HEK293 (cell line): ENCODE measurements at regions not wholly inside any gene's neighbourhood (a gene's known extent, or its start where the extent isn't known, plus 50 kb on each side); places are given as distances from the start of the nearest gene placed in this dataset.

Source experiments
- HOXA7 ChIP-seq: sonication (generic); formaldehyde crosslinking; IDR thresholded peaks from 2 replicates; pipeline ENCODE4 v1.8.1; 2022; ENCODE audit warnings: missing genetic modification reagents, borderline replicate concordance
- YY1 ChIP-seq: fragments of 450-650 bp; formaldehyde crosslinking; IDR thresholded peaks from 2 replicates; pipeline ENCODE4 v1.5.1; 2018; ENCODE audit warnings: missing biosample characterization, missing genetic modification characterization
- ZBTB20 ChIP-seq: fragments of 450-650 bp; formaldehyde crosslinking; IDR thresholded peaks from 2 replicates; pipeline ENCODE4 v1.5.1; 2016; ENCODE audit warnings: missing biosample characterization, missing genetic modification characterization
- ZNF24 ChIP-seq: fragments of 450-650 bp; formaldehyde crosslinking; IDR thresholded peaks from 2 replicates; pipeline ENCODE4 v1.5.1; 2016; ENCODE audit warnings: missing biosample characterization, missing genetic modification characterization
- ZNF501 ChIP-seq: fragments of 450-650 bp; formaldehyde crosslinking; IDR thresholded peaks from 2 replicates; pipeline ENCODE4 v1.5.1; 2016; ENCODE audit warnings: missing biosample characterization, missing genetic modification characterization
- TF ChIP-seq, protein P1 (sequence below): fragments of 450-650 bp; formaldehyde crosslinking; IDR thresholded peaks from 2 replicates; pipeline ENCODE4 v1.5.1; 2016; ENCODE audit warnings: missing biosample characterization, missing genetic modification characterization
- TF ChIP-seq, protein P2 (sequence below): fragments of 450-650 bp; formaldehyde crosslinking; IDR thresholded peaks from 2 replicates; pipeline ENCODE4 v1.5.1; 2017; ENCODE audit warnings: missing biosample characterization, missing genetic modification characterization

DNA sequence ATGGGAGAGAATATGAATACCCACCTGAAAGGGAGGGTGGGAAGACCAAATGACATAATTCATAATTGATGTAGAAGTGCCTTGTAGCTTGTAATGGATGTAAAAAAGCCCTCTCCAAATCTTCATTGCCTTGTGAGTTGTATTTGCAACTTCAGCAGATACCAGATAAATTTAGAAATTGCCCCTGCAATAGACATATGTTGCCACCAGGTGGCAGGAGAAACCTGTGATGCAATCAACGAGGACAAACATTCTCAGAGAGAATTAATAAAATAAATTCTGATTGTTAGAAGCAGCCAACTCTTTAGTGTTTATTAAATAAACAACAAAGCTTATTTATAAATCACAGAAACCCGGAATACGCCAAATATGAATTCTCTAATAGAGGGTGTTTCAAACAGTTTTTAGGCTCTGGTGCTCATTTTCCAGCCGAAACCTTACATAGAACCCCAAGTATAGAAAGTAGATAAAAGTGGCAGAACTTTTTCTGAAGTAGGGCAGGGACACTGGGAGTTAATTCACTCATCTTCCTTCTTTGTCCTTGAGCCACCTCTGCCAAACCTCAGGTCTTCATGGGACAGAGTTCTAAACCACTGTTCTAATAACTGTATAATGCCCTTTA is 147.8 kb downstream of the TMEM38B start:
- TF ChIP-seq ZNF24 (tag by site-specific recombination): no peak
- no peak for TF ChIP-seq ZNF501 (tag by site-specific recombination)
- TF ChIP-seq HOXA7: no peak
- TF ChIP-seq, protein P1, sequence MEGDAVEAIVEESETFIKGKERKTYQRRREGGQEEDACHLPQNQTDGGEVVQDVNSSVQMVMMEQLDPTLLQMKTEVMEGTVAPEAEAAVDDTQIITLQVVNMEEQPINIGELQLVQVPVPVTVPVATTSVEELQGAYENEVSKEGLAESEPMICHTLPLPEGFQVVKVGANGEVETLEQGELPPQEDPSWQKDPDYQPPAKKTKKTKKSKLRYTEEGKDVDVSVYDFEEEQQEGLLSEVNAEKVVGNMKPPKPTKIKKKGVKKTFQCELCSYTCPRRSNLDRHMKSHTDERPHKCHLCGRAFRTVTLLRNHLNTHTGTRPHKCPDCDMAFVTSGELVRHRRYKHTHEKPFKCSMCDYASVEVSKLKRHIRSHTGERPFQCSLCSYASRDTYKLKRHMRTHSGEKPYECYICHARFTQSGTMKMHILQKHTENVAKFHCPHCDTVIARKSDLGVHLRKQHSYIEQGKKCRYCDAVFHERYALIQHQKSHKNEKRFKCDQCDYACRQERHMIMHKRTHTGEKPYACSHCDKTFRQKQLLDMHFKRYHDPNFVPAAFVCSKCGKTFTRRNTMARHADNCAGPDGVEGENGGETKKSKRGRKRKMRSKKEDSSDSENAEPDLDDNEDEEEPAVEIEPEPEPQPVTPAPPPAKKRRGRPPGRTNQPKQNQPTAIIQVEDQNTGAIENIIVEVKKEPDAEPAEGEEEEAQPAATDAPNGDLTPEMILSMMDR (tag by site-specific recombination): no peak
- TF ChIP-seq, protein P2, sequence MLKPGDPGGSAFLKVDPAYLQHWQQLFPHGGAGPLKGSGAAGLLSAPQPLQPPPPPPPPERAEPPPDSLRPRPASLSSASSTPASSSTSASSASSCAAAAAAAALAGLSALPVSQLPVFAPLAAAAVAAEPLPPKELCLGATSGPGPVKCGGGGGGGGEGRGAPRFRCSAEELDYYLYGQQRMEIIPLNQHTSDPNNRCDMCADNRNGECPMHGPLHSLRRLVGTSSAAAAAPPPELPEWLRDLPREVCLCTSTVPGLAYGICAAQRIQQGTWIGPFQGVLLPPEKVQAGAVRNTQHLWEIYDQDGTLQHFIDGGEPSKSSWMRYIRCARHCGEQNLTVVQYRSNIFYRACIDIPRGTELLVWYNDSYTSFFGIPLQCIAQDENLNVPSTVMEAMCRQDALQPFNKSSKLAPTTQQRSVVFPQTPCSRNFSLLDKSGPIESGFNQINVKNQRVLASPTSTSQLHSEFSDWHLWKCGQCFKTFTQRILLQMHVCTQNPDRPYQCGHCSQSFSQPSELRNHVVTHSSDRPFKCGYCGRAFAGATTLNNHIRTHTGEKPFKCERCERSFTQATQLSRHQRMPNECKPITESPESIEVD (tag by site-specific recombination): no peak
- no peak for TF ChIP-seq ZBTB20 (tag by site-specific recombination)
- TF ChIP-seq YY1 (tag by site-specific recombination): no peak
